ENCODE measurements at regions not wholly inside any gene's neighbourhood (a gene's known extent, or its start where the extent isn't known, plus 50 kb on each side); places are given as distances from the start of the nearest gene placed in this dataset.
A peak's percentile ranks its signal among the peaks of the same experiment; 100 is the strongest.

- no peaks in the 10 kb centered on the region for H3K9me3 ChIP-seq (ENCODE audit: control insufficient read depth in 1 of 2, insufficient read depth in 1 of 2, low read depth in 1 of 2, low read length in 2 of 2)
- no peak overlapping the region for H3K9ac ChIP-seq (ENCODE audit: low read length)
- CTCF ChIA-PET, result interaction anchor here (1.0 to 1.3 kb wide), 2 partner anchors 18 to 232 kb away, joined by 3 to 4 read pairs; no protein-coding TSS in a partner anchor
- no TSS peak for BruUV-seq (replicated peaks)
- no peaks in the 10 kb centered on the region for H3K9me2 ChIP-seq (ENCODE audit: insufficient read depth)
- H3K27me3 ChIP-seq (ENCODE audit: insufficient read depth, low read length), result no peaks in the 10 kb centered on the region
- intact Hi-C loops (cut with micrococcal nuclease), result no loop called here
- H3K4me1 ChIP-seq (ENCODE audit: control insufficient read depth in 1 of 2, insufficient read depth in 2 of 2, low read length in 2 of 2), result peaks cover 2 to 6% of the 10 kb centered on the region in 2 experiments; a peak in 3 of 4 replicates
- no peak overlapping the region for H3K27ac ChIP-seq (ENCODE audit: low read depth, low read length)
- RAD21 ChIA-PET (ENCODE audit: low non-redundant PET in 1 of 2, low total read pairs in 2 of 2, uncharacterized antibody in 2 of 2, unreplicated experiment in 2 of 2), result no interaction called here
- H4K20me1 ChIP-seq (ENCODE audit: insufficient read depth), result no peaks in the 10 kb centered on the region
- H3K36me3 ChIP-seq (ENCODE audit: control insufficient read depth in 1 of 2, insufficient read depth in 2 of 2, low read length in 2 of 2), result no peaks in the 10 kb centered on the region
- no peak overlapping the region for H3K4me2 ChIP-seq (ENCODE audit: low read length)
- no peak overlapping the region for H2AFZ ChIP-seq (ENCODE audit: low read depth, low read length, poor library complexity, severe bottlenecking)
- POLR2A ChIA-PET, result no interaction called here
- no peaks in the 10 kb centered on the region for H3K79me2 ChIP-seq (ENCODE audit: insufficient read depth, low read length)
- ATAC-seq, result peak; percentile 94
- TF ChIP-seq MAX (IDR thresholded peaks at IDR 0.05) (no peak), RAD21 (IDR thresholded peaks at IDR 0.05; ENCODE audit: low read depth) (peak; percentile 40; the same call in 1 of the 2 replicates)
- TF ChIP-seq, protein P1, sequence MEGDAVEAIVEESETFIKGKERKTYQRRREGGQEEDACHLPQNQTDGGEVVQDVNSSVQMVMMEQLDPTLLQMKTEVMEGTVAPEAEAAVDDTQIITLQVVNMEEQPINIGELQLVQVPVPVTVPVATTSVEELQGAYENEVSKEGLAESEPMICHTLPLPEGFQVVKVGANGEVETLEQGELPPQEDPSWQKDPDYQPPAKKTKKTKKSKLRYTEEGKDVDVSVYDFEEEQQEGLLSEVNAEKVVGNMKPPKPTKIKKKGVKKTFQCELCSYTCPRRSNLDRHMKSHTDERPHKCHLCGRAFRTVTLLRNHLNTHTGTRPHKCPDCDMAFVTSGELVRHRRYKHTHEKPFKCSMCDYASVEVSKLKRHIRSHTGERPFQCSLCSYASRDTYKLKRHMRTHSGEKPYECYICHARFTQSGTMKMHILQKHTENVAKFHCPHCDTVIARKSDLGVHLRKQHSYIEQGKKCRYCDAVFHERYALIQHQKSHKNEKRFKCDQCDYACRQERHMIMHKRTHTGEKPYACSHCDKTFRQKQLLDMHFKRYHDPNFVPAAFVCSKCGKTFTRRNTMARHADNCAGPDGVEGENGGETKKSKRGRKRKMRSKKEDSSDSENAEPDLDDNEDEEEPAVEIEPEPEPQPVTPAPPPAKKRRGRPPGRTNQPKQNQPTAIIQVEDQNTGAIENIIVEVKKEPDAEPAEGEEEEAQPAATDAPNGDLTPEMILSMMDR (IDR thresholded peaks at IDR 0.05 in 2 of 3, conservative IDR thresholded peaks at IDR 0.05 in 1 of 3; ENCODE audit: borderline replicate concordance in 1 of 3, insufficient read depth in 1 of 3, low read depth in 2 of 3, low read length in 2 of 3), result peak; percentile 25 to 53 (median 48); a peak in 4 of 6 replicates
- no peak overlapping the region for H3K4me3 ChIP-seq (replicated peaks in 1 of 2; ENCODE audit: low read depth in 1 of 2, low read length in 2 of 2)
- peak; percentile 3 for DNase-seq (ENCODE audit: low read depth, low spot score)
Observed at GRCh38 chr11:112355726-112356125, 95.1 kb upstream of the PLET1 start.

DNA sequence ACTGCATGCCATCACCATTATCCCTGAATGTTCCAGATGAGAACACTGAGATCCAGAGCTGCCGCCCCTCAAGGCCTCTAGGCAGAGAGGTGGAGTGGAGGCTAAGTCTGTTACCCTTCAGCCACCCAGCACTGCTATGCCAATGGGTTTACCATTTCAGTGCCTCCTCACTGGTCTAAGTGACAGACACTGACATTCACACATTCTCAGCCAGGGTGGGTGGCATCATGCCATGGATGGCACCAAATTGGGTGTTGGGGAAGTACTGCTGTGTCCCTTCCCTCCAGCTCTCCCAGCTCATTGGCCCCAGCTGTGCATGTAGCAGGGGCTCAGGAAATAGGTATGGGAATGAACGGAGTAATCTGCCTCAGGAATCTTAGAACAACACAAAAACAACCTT lies 96.8 kb upstream of the PLET1 start:
- H3K9me2 ChIP-seq (ENCODE audit: insufficient read depth), result no peaks in the 10 kb centered on the region
- no peak for DNase-seq (ENCODE audit: low read depth, low spot score)
- no peak for ATAC-seq
- no peaks in the 10 kb centered on the region for H3K36me3 ChIP-seq (ENCODE audit: control insufficient read depth in 1 of 2, insufficient read depth in 2 of 2, low read length in 2 of 2)
- H4K20me1 ChIP-seq (ENCODE audit: insufficient read depth), result no peaks in the 10 kb centered on the region
- H3K4me1 ChIP-seq (ENCODE audit: control insufficient read depth in 1 of 2, insufficient read depth in 2 of 2, low read length in 2 of 2), result peaks cover 2 to 6% of the 10 kb centered on the region in 2 experiments; a peak in 3 of 4 replicates
- ChIA-PET RAD21 (ENCODE audit: low non-redundant PET in 1 of 2, low total read pairs in 2 of 2, uncharacterized antibody in 2 of 2, unreplicated experiment in 2 of 2) (no interaction called here), CTCF (no interaction called here), POLR2A (no interaction called here)
- no peak overlapping the region for H3K4me2 ChIP-seq (ENCODE audit: low read length)
- H3K9ac ChIP-seq (ENCODE audit: low read length), result no peak overlapping the region
- no TSS peak for BruUV-seq (replicated peaks)
- H3K9me3 ChIP-seq (ENCODE audit: control insufficient read depth in 1 of 2, insufficient read depth in 1 of 2, low read depth in 1 of 2, low read length in 2 of 2), result no peaks in the 10 kb centered on the region
- no peaks in the 10 kb centered on the region for H3K27me3 ChIP-seq (ENCODE audit: insufficient read depth, low read length)
- H3K27ac ChIP-seq (ENCODE audit: low read depth, low read length), result no peak overlapping the region
- TF ChIP-seq POLR2AphosphoS5 (IDR thresholded peaks at IDR 0.05; ENCODE audit: low read depth, low read length) (no peak), EZH2 (IDR thresholded peaks at IDR 0.05) (no peak), ZFX (IDR thresholded peaks at IDR 0.05) (no peak), EZH2phosphoT487 (IDR thresholded peaks at IDR 0.05; ENCODE audit: borderline replicate concordance) (no peak), SP1 (IDR thresholded peaks at IDR 0.05; ENCODE audit: low read depth) (no peak), FOSL1 (IDR thresholded peaks at IDR 0.05; ENCODE audit: low read depth) (no peak), CEBPB (IDR thresholded peaks at IDR 0.05; ENCODE audit: low read depth) (no peak), ATF3 (IDR thresholded peaks at IDR 0.05) (no peak), YY1 (IDR thresholded peaks at IDR 0.05; ENCODE audit: extremely low read depth, insufficient replicate concordance, low read depth, low read length) (no peak), TCF7L2 (IDR thresholded peaks at IDR 0.05; ENCODE audit: borderline replicate concordance, extremely low read depth, insufficient read depth, insufficient read length) (no peak), JUND (IDR thresholded peaks at IDR 0.05) (no peak)
- H3K79me2 ChIP-seq (ENCODE audit: insufficient read depth, low read length), result no peaks in the 10 kb centered on the region
- no peak overlapping the region for H2AFZ ChIP-seq (ENCODE audit: low read depth, low read length, poor library complexity, severe bottlenecking)
- H3K4me3 ChIP-seq (replicated peaks in 1 of 2; ENCODE audit: low read depth in 1 of 2, low read length in 2 of 2), result no peak overlapping the region
- intact Hi-C loops (cut with micrococcal nuclease), result no loop called here

Measured in HCT116 (cell line).